Omental fat pad (tissue), 3 donors: ENCODE measurements at regions not wholly inside any gene's neighbourhood (a gene's known extent, or its start where the extent isn't known, plus 50 kb on each side); places are given as distances from the start of the nearest gene placed in this dataset.
"Not testable (repeated sequence)": the region's sequence is repeated elsewhere in the genome, so short reads cannot be mapped to it uniquely, and the experiment has no call there.

Experiments used
- ATAC-seq: fragments of 150-250 bp; one replicate; pipeline ENCODE4 v1.9.1; 2016; ENCODE audit warnings: mild to moderate bottlenecking, moderate library complexity; ENCODE audit not compliant: low FRiP score
- DNase-seq: peaks from one replicate; pipeline ENCODE4 v3.0.0-alpha.2; 2019; ENCODE audit warnings: low spot score
- CTCF ChIP-seq, 3 donors: fragments of 450-650 bp; IDR thresholded peaks; one replicate each; pipeline ENCODE4 v1.5.1; 2016 to 2017; ENCODE audit warnings: antibody characterized with exemption in 3 of 3, mild to moderate bottlenecking in 3 of 3, moderate library complexity in 2 of 3

DNA sequence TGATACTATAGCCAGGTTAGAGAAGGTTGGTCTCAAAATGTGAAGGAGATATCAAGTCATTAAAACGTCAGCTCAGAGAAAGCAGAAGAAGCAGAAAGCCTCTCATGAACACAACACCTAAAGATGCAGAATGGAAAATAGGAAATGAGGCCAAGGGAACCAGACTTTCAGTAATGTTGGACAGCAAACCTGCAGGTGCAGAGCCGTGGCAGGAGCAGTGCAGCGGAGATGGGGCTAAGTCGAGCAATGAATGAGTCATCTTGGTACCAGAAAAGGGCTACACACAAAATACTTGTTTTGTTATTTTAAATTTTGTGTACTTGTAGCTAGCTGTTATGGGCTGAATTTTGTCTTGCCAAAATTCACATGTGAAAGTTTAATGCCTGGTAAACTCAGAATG lies 479.6 kb upstream of the POM121L12 start:
- TF ChIP-seq CTCF (IDR thresholded peaks at IDR 0.05), result no peak
- ATAC-seq, result no peak
- DNase-seq, result no peak

DNA sequence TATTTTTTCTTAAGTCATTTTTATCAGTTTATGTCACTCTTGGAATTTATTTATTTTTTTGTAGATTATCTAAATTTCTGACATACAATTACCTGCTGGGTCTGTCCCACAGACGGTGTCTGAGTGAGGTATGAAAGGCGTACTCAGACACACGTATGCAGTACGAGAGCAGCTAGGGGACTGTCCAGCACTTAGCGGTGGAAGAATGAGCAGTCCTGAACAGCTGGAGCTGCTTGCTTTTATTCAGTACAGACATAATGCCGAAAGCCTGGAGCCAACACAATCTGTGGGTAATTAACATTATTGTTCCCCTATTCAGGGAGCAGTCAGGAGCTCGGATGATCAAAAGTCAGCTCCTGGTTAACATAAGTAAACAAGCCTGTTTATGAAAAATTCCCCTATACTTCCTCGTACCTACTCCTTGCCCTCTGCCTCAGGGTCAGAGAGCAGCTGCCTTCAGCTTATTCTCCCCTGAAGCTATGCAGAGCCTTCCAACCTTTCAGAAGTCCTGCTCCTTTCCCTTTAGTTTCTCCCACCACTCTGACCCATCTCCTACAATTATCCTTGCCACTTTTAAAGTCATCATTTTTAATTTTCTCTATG lies 488.0 kb upstream of the POM121L12 start:
- TF ChIP-seq CTCF (IDR thresholded peaks at IDR 0.05), result no peak
- ATAC-seq, result no peak
- DNase-seq, result no peak

DNA sequence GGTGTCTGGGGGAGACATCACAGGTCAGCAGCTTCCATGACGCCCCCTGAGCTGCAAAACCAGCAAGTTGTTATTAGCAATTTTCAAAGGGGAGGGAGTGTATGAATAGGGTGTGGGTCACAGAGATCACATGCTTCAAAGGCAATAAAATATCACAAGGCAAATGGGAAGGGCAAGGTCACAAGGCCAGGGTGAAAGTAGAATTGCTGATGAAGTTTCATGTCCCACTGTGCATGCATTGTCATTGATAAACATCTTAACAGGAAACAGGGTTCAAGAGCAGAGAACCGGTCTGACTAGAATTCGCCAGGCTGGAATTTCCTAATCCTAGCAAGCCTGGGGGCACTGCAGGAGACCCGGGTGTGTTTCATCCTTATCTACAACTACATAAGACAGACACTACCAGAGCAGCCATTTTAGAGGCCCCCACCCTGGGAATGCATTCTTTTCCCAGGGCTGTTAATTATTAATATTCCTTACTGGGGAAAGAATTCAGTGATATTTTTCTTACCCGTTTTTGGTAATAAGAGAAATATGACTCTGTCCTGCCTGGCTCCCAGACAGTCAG lies 494.2 kb upstream of the POM121L12 start:
- DNase-seq, ATAC-seq: not testable (repeated sequence)

- TF ChIP-seq CTCF (IDR thresholded peaks at IDR 0.05), result no peak
- DNase-seq (no peak), ATAC-seq (no peak)
These were observed 495.4 kb upstream of the POM121L12 start for GRCh38 chr7:52540041-52540440.

GRCh38 chr7:52539414-52539813 lies 496.0 kb upstream of the POM121L12 start:
- TF ChIP-seq CTCF (IDR thresholded peaks at IDR 0.05), result no peak
- no peak for DNase-seq
- no peak for ATAC-seq

DNA sequence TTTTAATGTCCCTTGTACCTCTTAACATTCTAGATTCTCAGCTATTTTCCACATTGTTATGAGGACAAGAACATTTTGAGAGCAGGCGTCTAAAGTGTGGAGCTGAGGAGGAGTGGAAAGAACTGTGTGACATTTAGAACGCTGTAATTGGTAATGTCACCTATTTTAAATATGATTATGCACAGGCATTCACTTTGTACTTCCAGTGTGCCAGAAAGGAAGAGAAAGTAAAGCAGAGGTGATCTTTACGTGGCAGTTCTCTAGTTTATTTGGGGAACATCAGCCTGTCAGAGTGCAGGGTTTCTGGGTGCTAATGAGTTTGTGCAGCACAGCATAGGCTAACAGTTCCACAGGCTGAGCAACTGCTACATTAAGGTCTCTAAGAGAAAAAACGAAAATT lies 498.4 kb upstream of the POM121L12 start:
- no peak for TF ChIP-seq CTCF (IDR thresholded peaks at IDR 0.05)
- ATAC-seq (no peak), DNase-seq (no peak)

DNA sequence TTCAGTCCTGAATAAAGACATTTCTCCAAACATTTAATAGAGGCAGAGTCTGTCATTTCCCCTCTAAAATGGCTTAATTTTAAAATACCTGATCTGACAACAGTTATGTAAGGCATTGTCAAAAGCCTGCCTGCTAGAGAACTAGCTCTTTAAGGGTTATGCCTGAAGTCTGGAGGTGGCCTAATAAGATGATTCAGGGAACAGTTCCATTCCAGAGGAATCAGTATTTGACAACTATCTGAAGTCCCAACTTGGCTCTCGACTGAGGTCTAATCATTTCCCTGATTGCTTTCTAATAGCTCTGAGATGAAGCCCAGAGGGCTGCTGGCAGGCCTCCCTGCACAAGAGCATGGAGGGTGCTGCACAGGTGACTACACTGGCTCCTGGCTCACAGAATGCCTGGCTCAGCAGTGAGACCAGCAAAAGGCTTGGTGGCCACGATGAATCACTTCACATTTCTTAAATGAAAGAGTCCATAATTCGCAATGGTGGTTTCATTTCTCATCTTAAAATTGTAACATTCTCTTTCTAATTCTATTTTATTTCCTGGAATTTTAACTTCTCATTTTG lies 509.6 kb upstream of the POM121L12 start:
- DNase-seq (no peak), ATAC-seq (no peak)
- TF ChIP-seq CTCF (IDR thresholded peaks at IDR 0.05), result no peak
